GM20000 (cell line): ENCODE measurements at regions not wholly inside any gene's neighbourhood (a gene's known extent, or its start where the extent isn't known, plus 50 kb on each side); places are given as distances from the start of the nearest gene placed in this dataset.
"Not testable (repeated sequence)": the region's sequence is repeated elsewhere in the genome, so short reads cannot be mapped to it uniquely, and the experiment has no call there.

Source experiments
- DNase-seq: peaks from one replicate; pipeline ENCODE4 v3.0.0; 2012; ENCODE audit warnings: low spot score
- TF ChIP-seq, protein P1 (sequence below): IDR thresholded peaks from 2 replicates; pipeline ENCODE4 v1.5.1; 2012; ENCODE audit warnings: mild to moderate bottlenecking, control low read depth; ENCODE audit errors: extremely low read depth, missing control alignments

DNA sequence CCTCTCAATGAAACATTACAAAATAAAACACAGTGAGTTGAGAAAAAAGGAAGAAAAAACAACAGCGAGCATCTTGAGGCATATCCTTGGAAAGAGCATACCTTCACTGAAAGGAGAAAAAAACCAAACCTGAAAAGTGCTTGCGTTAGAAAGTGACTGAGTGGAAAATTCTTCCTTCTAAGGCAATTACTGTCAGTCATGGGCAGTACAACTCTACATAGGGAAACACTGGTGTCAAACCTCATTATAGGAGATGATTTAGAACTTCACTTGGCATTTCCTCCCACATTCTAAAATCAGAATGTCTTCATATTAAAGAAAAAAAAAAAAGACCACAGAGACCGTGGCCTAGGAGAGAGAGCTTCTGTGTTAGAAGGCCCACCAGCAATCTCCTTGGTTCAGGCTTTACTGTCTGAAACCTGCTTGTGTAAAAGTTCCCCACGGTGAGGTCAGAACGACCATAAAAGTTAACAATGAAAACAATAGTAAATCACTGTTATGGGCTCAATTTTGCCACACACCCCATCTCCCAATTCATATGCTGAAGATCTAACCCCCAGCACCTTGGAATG is 91.1 kb upstream of the CRY1 start:
- no peak for DNase-seq

DNA sequence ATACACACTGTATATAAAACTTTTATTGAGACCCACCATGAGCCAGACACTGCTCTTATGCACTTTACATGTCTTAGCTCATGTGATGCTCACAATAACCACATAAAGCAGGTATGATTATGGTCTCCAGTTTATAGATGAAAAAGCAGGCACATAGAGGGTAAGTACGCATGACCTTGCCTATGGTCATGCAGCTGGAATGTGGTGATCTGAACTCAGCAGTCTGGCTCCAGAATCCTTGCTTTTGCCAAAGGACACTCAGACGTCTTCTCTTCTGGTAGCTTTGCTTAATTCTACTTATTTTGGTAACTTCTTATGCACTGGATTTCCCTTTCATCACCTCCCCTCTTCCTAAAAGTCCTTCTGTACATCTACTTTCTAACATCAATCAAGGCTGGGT is 103.3 kb upstream of the CRY1 start:
- TF ChIP-seq, protein P1, sequence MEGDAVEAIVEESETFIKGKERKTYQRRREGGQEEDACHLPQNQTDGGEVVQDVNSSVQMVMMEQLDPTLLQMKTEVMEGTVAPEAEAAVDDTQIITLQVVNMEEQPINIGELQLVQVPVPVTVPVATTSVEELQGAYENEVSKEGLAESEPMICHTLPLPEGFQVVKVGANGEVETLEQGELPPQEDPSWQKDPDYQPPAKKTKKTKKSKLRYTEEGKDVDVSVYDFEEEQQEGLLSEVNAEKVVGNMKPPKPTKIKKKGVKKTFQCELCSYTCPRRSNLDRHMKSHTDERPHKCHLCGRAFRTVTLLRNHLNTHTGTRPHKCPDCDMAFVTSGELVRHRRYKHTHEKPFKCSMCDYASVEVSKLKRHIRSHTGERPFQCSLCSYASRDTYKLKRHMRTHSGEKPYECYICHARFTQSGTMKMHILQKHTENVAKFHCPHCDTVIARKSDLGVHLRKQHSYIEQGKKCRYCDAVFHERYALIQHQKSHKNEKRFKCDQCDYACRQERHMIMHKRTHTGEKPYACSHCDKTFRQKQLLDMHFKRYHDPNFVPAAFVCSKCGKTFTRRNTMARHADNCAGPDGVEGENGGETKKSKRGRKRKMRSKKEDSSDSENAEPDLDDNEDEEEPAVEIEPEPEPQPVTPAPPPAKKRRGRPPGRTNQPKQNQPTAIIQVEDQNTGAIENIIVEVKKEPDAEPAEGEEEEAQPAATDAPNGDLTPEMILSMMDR: no peak
- DNase-seq: no peak

More for the DNA sequence above, 91.1 kb upstream of the CRY1 start:
- TF ChIP-seq, protein P1: no peak

DNA sequence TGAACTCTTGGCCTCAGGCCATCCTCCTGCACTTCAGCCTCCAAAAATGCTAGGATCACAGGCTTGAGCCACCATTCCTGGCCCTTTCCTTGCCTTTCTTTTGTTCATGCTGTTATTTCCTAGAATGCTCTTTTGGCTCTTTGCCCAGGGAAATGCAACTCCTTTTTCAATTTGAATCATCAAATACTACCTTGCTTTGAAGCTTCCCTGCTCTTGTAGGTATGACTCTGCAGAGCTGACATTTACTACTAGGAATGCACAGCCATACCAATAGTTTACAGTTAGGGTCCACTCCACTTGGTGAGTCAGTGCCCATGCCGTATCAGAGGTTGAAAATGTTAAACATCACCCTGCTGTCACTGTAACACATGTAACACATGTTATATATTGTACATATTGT is 107.0 kb upstream of the CRY1 start:
- DNase-seq: no peak
- TF ChIP-seq, protein P1: no peak

DNA sequence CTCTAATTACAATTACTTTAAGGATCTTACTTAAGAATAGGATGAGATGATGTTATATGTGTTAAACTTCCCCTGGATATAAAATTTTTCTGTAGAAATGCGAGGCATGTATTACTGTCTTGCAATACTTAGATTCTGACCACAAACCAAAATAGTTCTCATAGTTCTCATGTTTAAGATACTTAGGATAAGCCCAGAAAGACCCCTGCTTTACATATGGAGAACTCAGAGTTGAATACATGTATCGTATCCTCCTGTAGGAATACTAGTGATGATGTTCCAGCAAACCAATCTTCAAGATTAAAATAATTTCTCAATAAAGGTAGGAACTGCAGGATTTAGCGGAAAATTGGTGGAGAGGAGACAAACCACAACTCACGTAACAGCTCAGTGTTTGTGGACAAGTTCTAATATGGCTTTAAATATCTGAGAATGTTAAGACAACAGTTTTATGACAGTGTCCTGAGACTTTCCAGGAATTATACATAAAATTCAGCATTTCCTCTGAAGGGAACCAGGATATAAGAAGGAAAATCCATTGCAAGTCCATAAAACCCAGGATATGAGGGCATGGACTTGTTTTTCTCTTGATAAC is 114.7 kb upstream of the CRY1 start:
- TF ChIP-seq, protein P1: no peak
- no peak for DNase-seq

DNA sequence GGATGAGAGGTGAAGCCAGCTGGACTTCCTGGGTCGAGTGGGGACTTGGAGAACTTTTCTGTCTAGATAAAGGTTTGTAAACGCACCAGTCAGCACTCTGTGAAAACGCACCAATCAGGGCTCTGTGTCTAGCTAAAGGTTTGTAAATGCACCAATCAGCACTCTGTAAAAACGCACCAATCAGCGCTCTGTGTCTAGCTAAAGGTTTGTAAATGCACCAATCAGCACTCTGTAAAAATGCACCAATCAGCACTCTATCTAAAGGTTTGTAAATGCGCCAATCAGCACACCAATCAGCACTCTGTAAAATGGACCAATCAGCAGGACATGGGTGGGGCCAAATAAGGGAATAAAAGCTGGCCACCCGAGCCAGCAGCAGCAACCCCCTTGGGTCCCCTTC is 116.4 kb upstream of the CRY1 start:
- DNase-seq: not testable (repeated sequence)

DNA sequence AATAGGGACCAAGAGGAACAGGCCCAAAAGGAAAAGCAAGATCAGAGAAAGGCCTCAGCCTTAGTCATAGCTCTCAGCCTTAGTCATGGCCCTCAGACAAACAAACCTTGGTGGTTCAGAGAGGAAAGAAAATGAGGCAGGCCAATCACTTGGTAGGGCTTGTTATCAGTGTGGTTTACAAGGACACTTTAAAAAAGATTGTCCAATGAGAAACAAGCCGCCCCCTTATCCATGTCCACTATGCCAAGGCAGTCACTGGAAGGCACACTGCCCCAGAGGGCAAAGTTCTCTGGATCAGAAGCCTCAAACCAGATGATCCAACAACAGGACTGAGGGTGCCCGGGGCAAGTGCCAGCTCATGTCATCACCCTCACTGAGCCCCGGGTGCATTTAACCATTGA is 121.0 kb upstream of the CRY1 start:
- DNase-seq: not testable (repeated sequence)

DNA sequence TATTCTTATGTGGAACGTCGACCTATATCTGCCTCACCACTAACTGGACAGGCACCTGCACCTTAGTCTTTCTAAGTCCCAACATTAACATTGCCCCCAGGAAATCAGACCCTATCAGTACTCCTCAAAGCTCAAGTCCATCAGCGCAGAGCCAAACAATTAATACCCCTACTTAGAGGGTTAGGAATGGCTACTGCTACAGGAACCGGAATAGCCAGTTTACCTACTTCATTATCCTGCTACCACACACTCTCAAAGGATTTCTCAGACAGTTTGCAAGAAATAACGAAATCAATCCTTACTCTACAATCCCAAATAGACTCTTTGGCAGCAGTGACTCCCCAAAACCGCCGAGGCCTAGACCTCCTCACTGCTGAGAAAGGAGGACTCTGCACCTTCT is 123.1 kb upstream of the CRY1 start:
- not testable (repeated sequence) for DNase-seq

DNA sequence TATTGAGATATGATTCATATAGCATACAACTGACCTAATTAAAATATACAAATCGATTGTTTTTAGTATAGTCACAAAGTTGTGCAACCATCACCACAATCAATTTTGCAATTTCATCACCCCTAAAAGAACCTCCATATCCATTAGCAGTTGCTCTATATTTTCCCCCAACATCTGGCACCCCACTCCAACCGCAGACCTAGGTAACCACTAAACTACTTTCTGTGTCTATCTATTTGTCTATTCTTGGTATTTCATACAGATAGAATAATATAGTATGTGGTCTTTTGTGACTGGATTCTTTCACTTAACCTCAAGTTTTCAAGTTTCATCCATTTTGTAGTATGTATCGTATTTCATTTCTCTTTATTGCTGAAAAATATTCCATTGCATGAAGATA is 126.0 kb upstream of the CRY1 start:
- no peak for DNase-seq
- TF ChIP-seq, protein P1: no peak

DNA sequence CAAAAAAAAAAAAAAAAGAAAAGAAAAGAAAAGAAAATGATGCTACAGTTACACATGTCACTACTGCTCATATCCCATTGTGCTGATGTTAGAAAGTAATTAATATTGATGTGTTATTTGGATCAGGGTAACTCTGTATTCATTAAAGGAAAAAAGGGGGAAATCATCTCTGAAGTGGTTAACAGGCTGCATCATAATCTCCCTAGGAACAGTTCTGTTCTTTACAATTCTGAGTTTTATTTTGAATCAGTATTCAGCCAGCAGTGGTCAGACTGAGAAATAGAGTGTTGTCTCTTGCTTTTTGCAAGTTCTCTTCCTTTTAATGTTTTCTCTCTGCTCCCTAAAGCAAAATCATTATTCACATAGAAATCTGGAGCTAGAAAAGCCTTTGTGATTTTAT is 128.6 kb upstream of the CRY1 start:
- TF ChIP-seq, protein P1: no peak
- DNase-seq: no peak
